ENCODE measurements at regions not wholly inside any gene's neighbourhood (a gene's known extent, or its start where the extent isn't known, plus 50 kb on each side); places are given as distances from the start of the nearest gene placed in this dataset.

DNA sequence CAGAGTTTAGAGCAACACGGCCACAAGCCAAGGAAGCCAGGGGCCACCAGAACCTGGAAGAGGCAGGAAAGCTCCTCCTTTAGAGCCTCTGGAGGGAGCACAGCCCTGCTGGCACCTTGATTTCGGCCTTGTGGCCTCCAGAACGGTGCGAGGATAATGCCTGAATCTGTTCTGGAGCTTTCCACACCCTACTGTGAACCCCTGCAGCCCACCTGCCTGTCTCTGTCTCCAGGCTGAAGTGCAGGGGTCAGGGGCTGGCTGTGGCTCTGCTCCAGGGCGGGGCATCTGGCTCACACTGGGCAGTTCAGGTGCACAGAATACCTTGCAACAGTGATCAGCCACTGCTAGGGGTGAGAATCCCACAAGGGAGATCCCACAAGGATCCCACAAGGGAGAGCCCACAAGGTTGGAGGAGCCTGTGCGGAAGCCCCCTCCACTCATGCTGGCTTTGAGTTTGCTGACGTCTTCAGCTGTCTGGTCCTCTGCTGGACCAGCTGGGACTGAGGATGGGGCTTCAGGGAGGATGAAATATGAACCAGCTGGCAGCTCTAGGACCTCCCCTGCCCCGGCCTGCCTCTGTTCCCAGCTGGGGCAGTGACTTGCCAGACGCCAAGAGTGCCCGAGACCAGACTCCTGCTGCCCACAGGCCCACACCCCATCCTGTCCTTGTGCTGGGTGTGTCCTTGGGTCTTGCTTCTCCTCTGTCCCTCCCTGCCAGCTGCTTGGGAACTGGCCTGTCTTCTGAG lies 56.4 kb upstream of the OTOS start:
- no peak overlapping the region for H3K14ac ChIP-seq (ENCODE audit: insufficient read length)
- H3K9me3 ChIP-seq (ENCODE audit: insufficient read depth in 2 of 2, low read depth in 1 of 2, low read length in 1 of 2) = peaks cover 0 to 3% of the 10 kb centered on the region in 2 experiments; a peak in 1 of 4 replicates
- DNase-seq (ENCODE audit: low read depth in 1 of 2, low spot score in 2 of 2) (no peak), FAIRE-seq (no peak)
- no peak overlapping the region for H2BK15ac ChIP-seq (ENCODE audit: low read length)
- H3K27me3 ChIP-seq (replicated peaks in 1 of 4; ENCODE audit: control insufficient read depth in 3 of 4, extremely low read depth in 1 of 4, insufficient read depth in 3 of 4, low read length in 3 of 4) = no peaks in the 10 kb centered on the region; a peak in 1 of 7 replicates
- H4K8ac ChIP-seq (ENCODE audit: extremely low read depth, insufficient read depth, low read length) = no peak overlapping the region
- no peaks in the 10 kb centered on the region for H3K79me2 ChIP-seq (ENCODE audit: control insufficient read depth in 1 of 2, insufficient read depth in 2 of 2, low read length in 2 of 2)
- no peak overlapping the region for H3K23ac ChIP-seq (ENCODE audit: insufficient read length)
- 83% methylated on average over 10 of the region's 10 CpGs; no CpG with 5 or more reads in 1 of the 2 experiments for WGBS, 2 experiments (ENCODE audit: extremely low coverage in 1 of 2, insufficient coverage in 1 of 2, insufficient read length in 1 of 2, insufficient replicate concordance in 2 of 2, low coverage in 1 of 2, low lambda C conversion rate in 2 of 2, missing lambda C conversion rate in 1 of 2)
- H3K56ac ChIP-seq (replicated peaks; ENCODE audit: insufficient read length, low read depth, low read length) = no peak overlapping the region
- H3K4me3 ChIP-seq (ENCODE audit: extremely low read depth in 1 of 4, insufficient read depth in 2 of 4, low read depth in 3 of 4, low read length in 4 of 4) = no peak overlapping the region
- no peak overlapping the region for H3K18ac ChIP-seq (ENCODE audit: extremely low read depth, low read length)
- no peak overlapping the region for H2BK12ac ChIP-seq (ENCODE audit: low read depth, low read length)
- no peak overlapping the region for H3K9ac ChIP-seq (replicated peaks in 1 of 4; ENCODE audit: extremely low read depth in 1 of 4, low read depth in 3 of 4, low read length in 3 of 4)
- H4K20me1 ChIP-seq (replicated peaks in 1 of 2; ENCODE audit: control insufficient read depth in 1 of 2, insufficient read depth in 2 of 2, low read length in 2 of 2) = no peaks in the 10 kb centered on the region
- peaks cover 0 to 6% (median 0%) of the 10 kb centered on the region in 4 experiments; a peak in 2 of 7 replicates for H3K4me1 ChIP-seq (replicated peaks in 1 of 4; ENCODE audit: control insufficient read depth in 3 of 4, insufficient read depth in 4 of 4, low read length in 3 of 4)
- POLR2A ChIA-PET (ENCODE audit: partially characterized antibody) = no interaction called here
- no peak overlapping the region for H3K27ac ChIP-seq (ENCODE audit: low read depth, low read length)
- H4K91ac ChIP-seq (replicated peaks; ENCODE audit: insufficient read length, low read length) = no peak overlapping the region
- H4K5ac ChIP-seq (ENCODE audit: insufficient read length, low read depth, low read length) = no peak overlapping the region
- no peak overlapping the region for H2BK120ac ChIP-seq (replicated peaks; ENCODE audit: low read depth, low read length)
- CTCF ChIA-PET (ENCODE audit: partially characterized antibody) = interaction anchor here (1.0 kb wide), 2 partner anchors 9 to 20 kb away, joined by 3 read pairs; no protein-coding TSS in a partner anchor
- no peaks in the 10 kb centered on the region for H3K79me1 ChIP-seq (ENCODE audit: low read depth, low read length)
- no peak overlapping the region for H3K4ac ChIP-seq (replicated peaks; ENCODE audit: insufficient read length, low read depth, low read length)
- H3K4me2 ChIP-seq (ENCODE audit: insufficient read depth in 1 of 2, low read depth in 2 of 2, low read length in 2 of 2) = no peak overlapping the region
- H2AFZ ChIP-seq (ENCODE audit: low read length) = no peak overlapping the region
- H2BK20ac ChIP-seq (ENCODE audit: low read length) = no peak overlapping the region
- TF ChIP-seq ZNF274 (IDR thresholded peaks at IDR 0.05; ENCODE audit: borderline replicate concordance, extremely low read depth, low read length) = no peak
- no peak for TF ChIP-seq SP4 (IDR thresholded peaks at IDR 0.05; ENCODE audit: low read length)
- no peak for TF ChIP-seq EGR1 (IDR thresholded peaks at IDR 0.05; ENCODE audit: borderline replicate concordance, low read depth, low read length)
- no peak for TF ChIP-seq RAD21 (IDR thresholded peaks at IDR 0.05 in 1 of 2, conservative IDR thresholded peaks at IDR 0.05 in 1 of 2; ENCODE audit: low read depth in 2 of 2, low read length in 2 of 2)
- TF ChIP-seq CEBPB (IDR thresholded peaks at IDR 0.05; ENCODE audit: low read depth, low read length) = no peak
- no peak for TF ChIP-seq YY1 (IDR thresholded peaks at IDR 0.05; ENCODE audit: low read depth, low read length)
- no peak for TF ChIP-seq SIX5 (IDR thresholded peaks at IDR 0.05; ENCODE audit: low read depth, low read length)
- no peak for TF ChIP-seq CBX8 (IDR thresholded peaks at IDR 0.05; ENCODE audit: borderline replicate concordance, low read depth, low read length)
- no peak for TF ChIP-seq MAX (IDR thresholded peaks at IDR 0.05)
- TF ChIP-seq, protein P1, sequence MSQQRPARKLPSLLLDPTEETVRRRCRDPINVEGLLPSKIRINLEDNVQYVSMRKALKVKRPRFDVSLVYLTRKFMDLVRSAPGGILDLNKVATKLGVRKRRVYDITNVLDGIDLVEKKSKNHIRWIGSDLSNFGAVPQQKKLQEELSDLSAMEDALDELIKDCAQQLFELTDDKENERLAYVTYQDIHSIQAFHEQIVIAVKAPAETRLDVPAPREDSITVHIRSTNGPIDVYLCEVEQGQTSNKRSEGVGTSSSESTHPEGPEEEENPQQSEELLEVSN (IDR thresholded peaks at IDR 0.05) = no peak
- TF ChIP-seq TAF7 (optimal IDR thresholded peaks at IDR 0.05; ENCODE audit: borderline replicate concordance, low read depth, low read length) = no peak
- H2AK5ac ChIP-seq (ENCODE audit: low read depth, low read length) = no peak overlapping the region; the same call in 1 of the 2 replicates
- H3K23me2 ChIP-seq (ENCODE audit: low read depth, low read length) = peaks cover 8% of the 10 kb centered on the region; the same call in 1 of the 2 replicates
- H2BK5ac ChIP-seq (ENCODE audit: low read depth, low read length) = no peak overlapping the region
- H3K36me3 ChIP-seq (ENCODE audit: control insufficient read depth in 2 of 4, insufficient read depth in 4 of 4, low read length in 3 of 4) = no peaks in the 10 kb centered on the region; a peak in 1 of 8 replicates

All from H1 (cell line).